SH-SY5Y (cell line): ENCODE measurements at regions not wholly inside any gene's neighbourhood (a gene's known extent, or its start where the extent isn't known, plus 50 kb on each side); places are given as distances from the start of the nearest gene placed in this dataset.

Source experiments
- GATA2 ChIP-seq: IDR thresholded peaks from 2 replicates; pipeline ENCODE4 v1.6.1; 2011; ENCODE audit warnings: mild to moderate bottlenecking, low read depth, low read length
- GATA3 ChIP-seq: IDR thresholded peaks from 2 replicates; pipeline ENCODE4 v1.6.1; 2011; ENCODE audit warnings: low read depth, mild to moderate bottlenecking, low read length, moderate library complexity

DNA sequence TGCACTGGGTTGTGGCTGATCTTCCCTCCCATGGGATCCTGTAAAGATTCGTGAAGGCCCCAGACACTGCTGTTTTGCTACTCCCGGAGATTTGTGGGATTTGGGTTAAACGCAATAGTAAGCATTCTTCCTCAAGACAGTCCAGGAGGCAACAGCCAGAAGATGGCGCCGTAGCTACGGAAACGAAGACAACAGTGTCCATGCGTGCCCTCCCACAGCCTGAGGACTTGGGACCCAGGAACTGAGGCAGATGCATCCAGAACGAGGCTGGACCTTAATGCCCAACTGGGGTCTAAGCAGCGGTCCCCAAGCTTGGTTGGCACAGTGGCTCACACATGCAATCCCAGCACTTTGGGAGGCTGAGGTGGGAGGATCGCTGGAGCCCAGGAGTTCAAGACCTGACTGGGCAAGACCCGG lies 57.6 kb upstream of the ZNF507 start:
- TF ChIP-seq GATA2: no peak
- TF ChIP-seq GATA3: no peak
